K562 (cell line): ENCODE measurements at regions not wholly inside any gene's neighbourhood (a gene's known extent, or its start where the extent isn't known, plus 50 kb on each side); places are given as distances from the start of the nearest gene placed in this dataset.

Experiments used
- ATAC-seq: fragments of 200-7000 bp; cut with Tn5 transposase; 3 replicates; pipeline ENCODE4 v1.9.1; 2020; ENCODE audit warnings: moderate library complexity
- BruUV-seq: library from RNA; stranded (reverse); fragments of 400-500 nt; replicated peaks from 2 replicates; lab custom pipeline; 2021; lab: Mats Ljungman, UMichigan
- CTCF ChIA-PET: fragments of 300-600 bp; formaldehyde crosslinking; extraction: SDS; loops from one replicate; lab custom pipeline; 2021; ENCODE audit warnings: low intra/inter-chr PET ratio; lab: Yijun Ruan, JAX
- POLR2A ChIA-PET: fragments of 300-600, 350-650 bp; sonication (Branson Sonifier 250); formaldehyde crosslinking; extraction: SDS; loops from one replicate; lab custom pipeline; 2021; ENCODE audit warnings: antibody characterized with exemption, inconsistent platforms; lab: Yijun Ruan, JAX
- DNase-seq, 4 experiments: peaks; one replicate each; pipeline versions ENCODE4 v3.0.0 to v3.0.0-alpha.2; 2011 to 2018; ENCODE audit warnings: low spot score in 3 of 4, mixed read lengths in 3 of 4; ENCODE audit errors: extremely low read depth in 1 of 4
- FAIRE-seq: peaks from 2 replicates; lab custom pipeline; 2011; peaks lifted over from hg19 to GRCh38; lab: Jason Lieb, UNC
- H2AFZ ChIP-seq: 2 replicates; pipeline ENCODE4 v1.6.0; 2011; ENCODE audit warnings: low read depth, low read length, control low read depth, inconsistent platforms
- H3K27ac ChIP-seq: fragments of 200-600 bp; 3 replicates; pipeline ENCODE4 v1.8.0; 2011; ENCODE audit warnings: low read depth, mild to moderate bottlenecking, control low read depth, inconsistent platforms, low read length, moderate library complexity, mixed read lengths; ENCODE audit errors: extremely low read depth
- H3K27me3 ChIP-seq, 2 experiments: fragments of 300-600 bp in 1 of 2; 2 replicates in 1 of 2; 3 replicates in 1 of 2; pipeline versions ENCODE4 v1.6.0 to v1.8.0; 2011; ENCODE audit warnings: inconsistent platforms in 2 of 2, low read length in 2 of 2, mild to moderate bottlenecking in 1 of 2, mixed read lengths in 1 of 2, moderate library complexity in 1 of 2; ENCODE audit not compliant: control insufficient read depth in 2 of 2, insufficient read depth in 2 of 2
- H3K36me3 ChIP-seq: fragments of 300-600 bp; 3 replicates; pipeline ENCODE4 v1.8.0; 2011; ENCODE audit warnings: mild to moderate bottlenecking, low read length, inconsistent platforms; ENCODE audit not compliant: control insufficient read depth, insufficient read depth
- H3K4me1 ChIP-seq, 2 experiments: fragments of 200-600 bp in 1 of 2; replicated peaks in 1 of 2; 2 replicates in 1 of 2; 3 replicates in 1 of 2; pipeline versions ENCODE4 v1.5.1 to v1.8.0; 2011; ENCODE audit warnings: inconsistent platforms in 2 of 2, low read length in 2 of 2, mild to moderate bottlenecking in 1 of 2, mixed read lengths in 1 of 2, moderate library complexity in 1 of 2; ENCODE audit not compliant: control insufficient read depth in 2 of 2, insufficient read depth in 2 of 2
- H3K4me2 ChIP-seq: 2 replicates; pipeline ENCODE4 v1.6.1; 2011; ENCODE audit warnings: low read length, control low read depth, inconsistent platforms, mixed read lengths; ENCODE audit not compliant: insufficient read depth
- H3K4me3 ChIP-seq: fragments of 200-600 bp; sonication (generic), shearing (Covaris generic); 2 replicates; pipeline ENCODE4 v1.5.1; 2016; ENCODE audit warnings: control low read depth, inconsistent platforms
- H3K79me2 ChIP-seq: fragments of 200-600 bp; 3 replicates; pipeline ENCODE4 v1.8.0; 2011; ENCODE audit warnings: low read length, inconsistent platforms; ENCODE audit not compliant: control insufficient read depth, insufficient read depth
- H3K9ac ChIP-seq, 2 experiments: 2 replicates each; pipeline versions ENCODE4 v1.6.0 to v1.6.1; 2011; ENCODE audit warnings: low read depth in 2 of 2, low read length in 2 of 2, control low read depth in 1 of 2, inconsistent platforms in 1 of 2, mild to moderate bottlenecking in 1 of 2, mixed read lengths in 1 of 2; ENCODE audit not compliant: insufficient read depth in 1 of 2
- H3K9me1 ChIP-seq: one replicate; pipeline ENCODE4 v1.6.0; 2011; ENCODE audit warnings: inconsistent platforms, mild to moderate bottlenecking, low read length, moderate library complexity; ENCODE audit not compliant: control insufficient read depth, insufficient read depth
- H3K9me3 ChIP-seq: replicated peaks from 2 replicates; pipeline ENCODE4 v1.5.1; 2011; ENCODE audit warnings: low read depth, low read length, inconsistent platforms; ENCODE audit not compliant: control insufficient read depth, insufficient read depth
- H4K20me1 ChIP-seq: replicated peaks from 2 replicates; pipeline ENCODE4 v1.6.1; 2011; ENCODE audit warnings: low read length, inconsistent platforms, mixed read lengths; ENCODE audit not compliant: control insufficient read depth, insufficient read depth
- ESRRA ChIP-seq: fragments of 450-650 bp; IDR thresholded peaks from 2 replicates; pipeline ENCODE4 v1.6.1; 2014; ENCODE audit warnings: low read depth, mild to moderate bottlenecking, moderate library complexity, borderline replicate concordance
- FIP1L1 ChIP-seq: fragments of 200-400 bp; formaldehyde crosslinking; IDR thresholded peaks from 2 replicates; pipeline ENCODE4 v1.6.1; 2018; ENCODE audit warnings: mild to moderate bottlenecking, low read depth, low read length; ENCODE audit not compliant: poor library complexity, severe bottlenecking
- HDAC6 ChIP-seq: IDR thresholded peaks from 2 replicates; pipeline ENCODE4 v1.6.1; 2012; ENCODE audit warnings: low read depth, mild to moderate bottlenecking, control low read depth, inconsistent platforms, low read length, moderate library complexity
- HLTF ChIP-seq: fragments of 450-650 bp; IDR thresholded peaks from 2 replicates; pipeline ENCODE4 v1.6.1; 2016
- HMG20A ChIP-seq: fragments of 450-650 bp; formaldehyde crosslinking; conservative IDR thresholded peaks from 2 replicates; pipeline ENCODE4 v1.4.0; 2020; ENCODE audit warnings: mild to moderate bottlenecking, mixed read lengths
- HMGN3 ChIP-seq: IDR thresholded peaks from 2 replicates; pipeline ENCODE4 v1.6.1; 2011; ENCODE audit warnings: borderline replicate concordance, low read depth, mild to moderate bottlenecking, mixed read lengths, low read length; ENCODE audit not compliant: insufficient read length; ENCODE audit errors: extremely low read depth
- KAT8 ChIP-seq: fragments of 450-650 bp; IDR thresholded peaks from 2 replicates; pipeline ENCODE4 v1.6.1; 2016; ENCODE audit warnings: low read depth, mild to moderate bottlenecking
- KDM1A ChIP-seq, 2 experiments: fragments of 450-650 bp; IDR thresholded peaks; 2 replicates each; pipeline ENCODE4 v1.6.1; 2016; ENCODE audit warnings: mild to moderate bottlenecking in 2 of 2
- MAFF ChIP-seq: IDR thresholded peaks from 2 replicates; pipeline ENCODE4 v1.6.1; 2012; ENCODE audit warnings: low read length, improper control_type of control experiment
- PCBP2 ChIP-seq: fragments of 200-400 bp; formaldehyde crosslinking; IDR thresholded peaks from 2 replicates; pipeline ENCODE4 v1.6.1; 2018; ENCODE audit warnings: low read length, low read depth, mild to moderate bottlenecking, moderate library complexity; ENCODE audit not compliant: poor library complexity, severe bottlenecking
- PRMT5 ChIP-seq: sonication (generic); formaldehyde crosslinking; IDR thresholded peaks from 2 replicates; pipeline ENCODE4 v1.5.0; 2020; ENCODE audit warnings: missing genetic modification reagents
- RAD51 ChIP-seq: fragments of 450-650 bp; IDR thresholded peaks from 2 replicates; pipeline ENCODE4 v1.7.1; 2016; ENCODE audit warnings: low read depth, mild to moderate bottlenecking, borderline replicate concordance
- TAF7 ChIP-seq: fragments of 450-650 bp; IDR thresholded peaks from 2 replicates; pipeline ENCODE4 v1.6.1; 2016; ENCODE audit warnings: missing genetic modification characterization, missing compliant biosample characterization
- ZBED1 ChIP-seq: IDR thresholded peaks from 2 replicates; pipeline ENCODE4 v1.6.1; 2014
- ZNF57 ChIP-seq: fragments of 450-650 bp; formaldehyde crosslinking; IDR thresholded peaks from 2 replicates; pipeline ENCODE4 v1.4.0; 2020; ENCODE audit warnings: mild to moderate bottlenecking, moderate library complexity
- WGBS: fragments of 100-300 bp; shearing (Covaris generic); methylation state at CpG from one replicate; pipeline ENCODE4 v1.1.6; 2016; ENCODE audit warnings: low coverage, mixed read lengths; ENCODE audit not compliant: insufficient coverage; ENCODE audit errors: missing lambda C conversion rate; 5-methylcytosine and 5-hydroxymethylcytosine counted together
- in situ Hi-C: fragments of 300-500 bp; cut with MboI; formaldehyde crosslinking; loops from 4 replicates; pipeline ENCODE4 v1.15.0; 2018; ENCODE audit warnings: inconsistent platforms, mixed read lengths
- intact Hi-C: fragments of 100-400 bp; cut with micrococcal nuclease; formaldehyde crosslinking; loops from 2 replicates; pipeline ENCODE4 v1.14.2; 2022
- TF ChIP-seq, protein P1 (sequence below), 2 experiments: fragments of 450-650 bp in 1 of 2; sonication (generic) in 1 of 2; formaldehyde crosslinking; conservative IDR thresholded peaks; 2 replicates each; pipeline versions ENCODE4 v1.4.0 to v1.8.1; 2020 to 2022; ENCODE audit warnings: mild to moderate bottlenecking in 1 of 2, missing genetic modification reagents in 1 of 2
- TF ChIP-seq, protein P2 (sequence below), 2 experiments: fragments of 200-800 bp in 1 of 2; sonication (Bioruptor generic) in 1 of 2; sonication (generic) in 1 of 2; formaldehyde crosslinking in 1 of 2; IDR thresholded peaks in 1 of 2; conservative IDR thresholded peaks in 1 of 2; 2 replicates each; pipeline versions ENCODE4 v1.5.0 to v1.6.1; 2016 to 2020; ENCODE audit warnings: missing compliant biosample characterization in 1 of 2, missing genetic modification characterization in 1 of 2, missing genetic modification reagents in 1 of 2

DNA sequence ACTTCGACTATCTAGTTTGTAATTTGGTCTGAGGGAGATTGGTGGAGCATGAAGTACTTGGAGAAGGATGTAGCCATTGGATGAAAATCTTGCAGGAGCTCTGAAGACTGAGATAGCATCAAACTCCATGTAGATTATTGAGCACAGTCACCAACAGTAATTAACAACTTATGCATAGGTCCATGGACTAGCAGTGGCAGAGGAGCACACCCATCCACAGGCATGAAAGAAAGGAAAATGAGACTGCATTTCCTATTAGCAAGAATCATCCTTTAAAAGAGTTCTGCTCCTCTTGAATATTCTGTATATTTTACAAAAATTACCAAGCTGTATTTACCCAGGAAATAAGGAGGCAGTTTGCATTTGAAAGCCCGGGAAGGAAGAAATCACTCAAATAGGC lies 529.4 kb upstream of the ACTRT1 start (continued):
- TF ChIP-seq, protein P1, sequence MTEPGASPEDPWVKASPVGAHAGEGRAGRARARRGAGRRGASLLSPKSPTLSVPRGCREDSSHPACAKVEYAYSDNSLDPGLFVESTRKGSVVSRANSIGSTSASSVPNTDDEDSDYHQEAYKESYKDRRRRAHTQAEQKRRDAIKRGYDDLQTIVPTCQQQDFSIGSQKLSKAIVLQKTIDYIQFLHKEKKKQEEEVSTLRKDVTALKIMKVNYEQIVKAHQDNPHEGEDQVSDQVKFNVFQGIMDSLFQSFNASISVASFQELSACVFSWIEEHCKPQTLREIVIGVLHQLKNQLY (CRISPR knock-in tag; conservative IDR thresholded peaks at IDR 0.05) = no peak
- TF ChIP-seq FIP1L1 = no peak
- TF ChIP-seq HMG20A (CRISPR knock-in tag) = no peak
- TF ChIP-seq PRMT5 (CRISPR knock-in tag) = no peak
- no peak for TF ChIP-seq ESRRA
- no peak for TF ChIP-seq HLTF
- TF ChIP-seq TAF7 (tag) = no peak

DNA sequence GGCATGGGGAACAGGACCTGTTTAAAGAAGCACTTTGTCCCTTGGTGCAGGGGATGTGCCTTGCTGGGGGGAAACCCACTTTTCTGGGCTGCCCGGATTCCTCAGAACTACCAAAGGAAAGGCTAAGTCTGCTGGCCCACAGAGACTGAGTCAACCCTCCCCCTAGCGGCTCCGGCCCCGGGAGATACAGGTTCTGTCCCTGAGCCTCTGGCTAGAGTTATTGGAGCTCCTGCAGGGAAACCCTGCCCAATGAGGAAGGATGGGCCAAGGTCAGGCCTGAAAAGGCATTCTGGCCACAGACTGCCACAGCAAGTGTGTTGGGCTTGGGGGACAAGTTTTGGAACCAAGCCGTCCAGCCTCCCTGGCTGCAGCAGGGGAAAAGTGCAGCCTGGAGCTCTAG lies 490.9 kb upstream of the ACTRT1 start:
- H3K4me3 ChIP-seq = no peak overlapping the region
- BruUV-seq = no TSS peak
- H3K27ac ChIP-seq = no peak overlapping the region
- in situ Hi-C loops = no loop called here
- no peaks in the 10 kb centered on the region for H3K4me1 ChIP-seq
- no peak for ATAC-seq
- H3K9ac ChIP-seq = no peak overlapping the region
- CTCF ChIA-PET = no interaction called here
- H2AFZ ChIP-seq = no peak overlapping the region
- no peaks in the 10 kb centered on the region for H3K36me3 ChIP-seq
- H3K9me3 ChIP-seq = no peaks in the 10 kb centered on the region
- H3K4me2 ChIP-seq = no peak overlapping the region
- TF ChIP-seq ZNF57 (CRISPR knock-in tag) = no peak
- no peak for TF ChIP-seq KAT8
- no peak for TF ChIP-seq KDM1A (IDR thresholded peaks at IDR 0.05)
- no peak for TF ChIP-seq PCBP2
- no peak for TF ChIP-seq HDAC6
- TF ChIP-seq, protein P2, sequence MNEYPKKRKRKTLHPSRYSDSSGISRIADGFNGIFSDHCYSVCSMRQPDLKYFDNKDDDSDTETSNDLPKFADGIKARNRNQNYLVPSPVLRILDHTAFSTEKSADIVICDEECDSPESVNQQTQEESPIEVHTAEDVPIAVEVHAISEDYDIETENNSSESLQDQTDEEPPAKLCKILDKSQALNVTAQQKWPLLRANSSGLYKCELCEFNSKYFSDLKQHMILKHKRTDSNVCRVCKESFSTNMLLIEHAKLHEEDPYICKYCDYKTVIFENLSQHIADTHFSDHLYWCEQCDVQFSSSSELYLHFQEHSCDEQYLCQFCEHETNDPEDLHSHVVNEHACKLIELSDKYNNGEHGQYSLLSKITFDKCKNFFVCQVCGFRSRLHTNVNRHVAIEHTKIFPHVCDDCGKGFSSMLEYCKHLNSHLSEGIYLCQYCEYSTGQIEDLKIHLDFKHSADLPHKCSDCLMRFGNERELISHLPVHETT (CRISPR knock-in tag; conservative IDR thresholded peaks at IDR 0.05 in 1 of 2, IDR thresholded peaks at IDR 0.05 in 1 of 2) = no peak
- no peak for TF ChIP-seq ZBED1
- no peak for TF ChIP-seq HMGN3
- no peak for TF ChIP-seq HMG20A (CRISPR knock-in tag)
- no peak for TF ChIP-seq MAFF
- no peak for TF ChIP-seq RAD51
- H3K79me2 ChIP-seq = no peaks in the 10 kb centered on the region
- DNase-seq = no peak
- WGBS = 0% methylated on average over 5 of the region's 5 CpGs
- POLR2A ChIA-PET = no interaction called here
- no peak for FAIRE-seq
- H4K20me1 ChIP-seq = no peaks in the 10 kb centered on the region
- intact Hi-C loops = no loop called here
- no peaks in the 10 kb centered on the region for H3K27me3 ChIP-seq
- no peaks in the 10 kb centered on the region for H3K9me1 ChIP-seq
